B cell (primary cell): ENCODE measurements at regions not wholly inside any gene's neighbourhood (a gene's known extent, or its start where the extent isn't known, plus 50 kb on each side); places are given as distances from the start of the nearest gene placed in this dataset.

Experiments used
- ATAC-seq: fragments of 200-7000 bp; cut with Tn5 transposase; one replicate; pipeline ENCODE4 v1.10.0; 2021; ENCODE audit warnings: low read depth, mild to moderate bottlenecking, moderate number of reproducible peaks, moderate library complexity
- CTCF ChIA-PET: fragments of 350-600 bp; sonication (Branson Sonifier 250); formaldehyde crosslinking; loops from one replicate; lab custom pipeline; 2021; ENCODE audit warnings: antibody characterized with exemption, inconsistent platforms; lab: Charles Lee
- POLR2A ChIA-PET: fragments of 350-600 bp; sonication (Branson Sonifier 250); formaldehyde crosslinking; loops from one replicate; lab custom pipeline; 2021; ENCODE audit warnings: antibody characterized with exemption; lab: Charles Lee
- DNase-seq: peaks from one replicate; pipeline ENCODE4 v3.0.0; 2013
- H2AFZ ChIP-seq: 2 replicates; pipeline ENCODE4 v1.6.1; 2012; ENCODE audit warnings: mild to moderate bottlenecking, low read depth, low read length; ENCODE audit not compliant: insufficient read depth, poor library complexity, severe bottlenecking
- H3K27ac ChIP-seq, 2 donors: 1 replicate in 1 of 2; 2 replicates in 1 of 2; pipeline ENCODE4 v1.5.1; 2012 to 2013; ENCODE audit warnings: low read length in 2 of 2, mild to moderate bottlenecking in 2 of 2, moderate library complexity in 1 of 2
- H3K27me3 ChIP-seq, 4 experiments: fragments of 200-600 bp in 1 of 4; sonication (generic) in 1 of 4; replicated peaks in 1 of 4; 1 replicate in 2 of 4; 2 replicates in 2 of 4; pipeline versions ENCODE4 v1.6.1 to v1.7.0; 2013 to 2016; ENCODE audit warnings: low read length in 3 of 4, mild to moderate bottlenecking in 2 of 4, mixed read lengths in 1 of 4, moderate library complexity in 1 of 4; ENCODE audit not compliant: insufficient read depth in 4 of 4, control insufficient read depth in 3 of 4; ENCODE audit errors: control extremely low read depth in 1 of 4
- H3K36me3 ChIP-seq, 2 experiments: replicated peaks in 1 of 2; 1 replicate in 1 of 2; 2 replicates in 1 of 2; pipeline versions ENCODE4 v1.6.1 to v1.7.1; 2013; ENCODE audit warnings: low read length in 1 of 2; ENCODE audit not compliant: insufficient read depth in 2 of 2, control insufficient read depth in 1 of 2; ENCODE audit errors: control extremely low read depth in 1 of 2, extremely low read depth in 1 of 2
- H3K4me1 ChIP-seq, 2 donors: fragments of 200-600 bp in 1 of 2; sonication (generic) in 1 of 2; 1 replicate in 1 of 2; 2 replicates in 1 of 2; pipeline versions ENCODE4 v1.5.1 to v1.6.1; 2013 to 2017; ENCODE audit warnings: low read length in 2 of 2; ENCODE audit not compliant: control insufficient read depth in 2 of 2, insufficient read depth in 2 of 2
- H3K4me2 ChIP-seq: replicated peaks from 2 replicates; pipeline ENCODE3; 2012; ENCODE audit warnings: mild to moderate bottlenecking, low read depth, low read length; ENCODE audit not compliant: poor library complexity, severe bottlenecking
- H3K4me3 ChIP-seq, 5 experiments: fragments of 200-600 bp in 1 of 5; sonication (generic) in 1 of 5; 1 replicate in 3 of 5; 2 replicates in 2 of 5; pipeline versions ENCODE4 v1.5.1 to v1.7.0; 2011 to 2016; ENCODE audit warnings: low read length in 4 of 5, mild to moderate bottlenecking in 4 of 5, low read depth in 2 of 5, control low read depth in 1 of 5, moderate library complexity in 1 of 5; ENCODE audit not compliant: insufficient read depth in 1 of 5; ENCODE audit errors: control extremely low read depth in 1 of 5, extremely low read depth in 1 of 5
- H3K79me2 ChIP-seq: fragments of 200-600 bp; sonication (generic); one replicate; pipeline ENCODE4 v1.6.0; 2016; ENCODE audit warnings: low read length; ENCODE audit not compliant: control insufficient read depth, insufficient read depth
- H3K9ac ChIP-seq: fragments of 200-600 bp; sonication (generic); 2 replicates; pipeline ENCODE4 v1.6.1; 2017; ENCODE audit warnings: mild to moderate bottlenecking, low read length, moderate library complexity
- H3K9me3 ChIP-seq, 3 donors: one replicate each; pipeline versions ENCODE4 v1.6.1 to v1.7.1; 2013; ENCODE audit warnings: low read length in 2 of 3; ENCODE audit not compliant: control insufficient read depth in 2 of 3, insufficient read depth in 1 of 3; ENCODE audit errors: control extremely low read depth in 1 of 3
- H4K20me1 ChIP-seq: 2 replicates; pipeline ENCODE4 v1.6.0; 2012; ENCODE audit warnings: mild to moderate bottlenecking, low read length; ENCODE audit not compliant: insufficient read depth, control insufficient read depth, poor library complexity, severe bottlenecking
- H3K27ac Mint-ChIP-seq: one replicate; pipeline ENCODE4 v1.8.0; 2021; ENCODE audit warnings: mixed read lengths
- H3K27me3 Mint-ChIP-seq: one replicate; pipeline ENCODE4 v1.8.0; 2021; ENCODE audit warnings: mixed read lengths
- H3K4me1 Mint-ChIP-seq: one replicate; pipeline ENCODE4 v1.8.0; 2021; ENCODE audit warnings: mixed read lengths
- H3K4me3 Mint-ChIP-seq: one replicate; pipeline ENCODE4 v1.8.0; 2021; ENCODE audit warnings: mixed read lengths
- H3K9me3 Mint-ChIP-seq: one replicate; pipeline ENCODE4 v1.8.0; 2022; ENCODE audit warnings: mixed read lengths; ENCODE audit not compliant: insufficient read depth
- EZH2 ChIP-seq: IDR thresholded peaks from 2 replicates; pipeline ENCODE4 v1.6.1; 2012; ENCODE audit warnings: borderline replicate concordance, low read depth, mild to moderate bottlenecking, moderate library complexity, low read length; ENCODE audit not compliant: insufficient read depth, poor library complexity, severe bottlenecking
- WGBS: methylation state at CpG from one replicate; pipeline ENCODE4 v1.1.5; 2013; ENCODE audit warnings: missing lambda C conversion rate; ENCODE audit not compliant: insufficient coverage; 5-methylcytosine and 5-hydroxymethylcytosine counted together
- intact Hi-C: fragments of 100-400 bp; cut with micrococcal nuclease; formaldehyde crosslinking; loops from one replicate; pipeline ENCODE4 v1.10.0; 2022
- TF ChIP-seq, protein P1 (sequence below): fragments of 200-600 bp; IDR thresholded peaks from one replicate; pipeline ENCODE4 v1.8.0; 2022; ENCODE audit warnings: antibody characterized with exemption, mild to moderate bottlenecking

GRCh38 chr4:180422989-180423711 lies 1820.1 kb upstream of the TENM3 start:
- intact Hi-C loops = no loop called here
- H3K9me3 Mint-ChIP-seq = no peaks in the 10 kb centered on the region
- H3K27me3 Mint-ChIP-seq = no peaks in the 10 kb centered on the region
- Histone ChIP-seq H3K4me3 (no peak overlapping the region), H2AFZ (no peak overlapping the region), H3K4me2 (peak overlapping the region; percentile 28), H3K9ac (no peak overlapping the region), H3K9me3 (no peaks in the 10 kb centered on the region), H3K27ac (no peak overlapping the region), H3K36me3 (no peaks in the 10 kb centered on the region), H3K4me1 (peaks cover 10 to 18% of the 10 kb centered on the region in 2 donors), H4K20me1 (no peaks in the 10 kb centered on the region), H3K79me2 (no peaks in the 10 kb centered on the region), H3K27me3 (no peaks in the 10 kb centered on the region)
- WGBS = no CpG with 5 or more reads among the region's 5 CpGs
- DNase-seq (no peak), ATAC-seq (no peak)
- no peaks in the 10 kb centered on the region for H3K4me1 Mint-ChIP-seq
- POLR2A ChIA-PET = no interaction called here
- H3K4me3 Mint-ChIP-seq = no peak overlapping the region
- TF ChIP-seq, protein P1, sequence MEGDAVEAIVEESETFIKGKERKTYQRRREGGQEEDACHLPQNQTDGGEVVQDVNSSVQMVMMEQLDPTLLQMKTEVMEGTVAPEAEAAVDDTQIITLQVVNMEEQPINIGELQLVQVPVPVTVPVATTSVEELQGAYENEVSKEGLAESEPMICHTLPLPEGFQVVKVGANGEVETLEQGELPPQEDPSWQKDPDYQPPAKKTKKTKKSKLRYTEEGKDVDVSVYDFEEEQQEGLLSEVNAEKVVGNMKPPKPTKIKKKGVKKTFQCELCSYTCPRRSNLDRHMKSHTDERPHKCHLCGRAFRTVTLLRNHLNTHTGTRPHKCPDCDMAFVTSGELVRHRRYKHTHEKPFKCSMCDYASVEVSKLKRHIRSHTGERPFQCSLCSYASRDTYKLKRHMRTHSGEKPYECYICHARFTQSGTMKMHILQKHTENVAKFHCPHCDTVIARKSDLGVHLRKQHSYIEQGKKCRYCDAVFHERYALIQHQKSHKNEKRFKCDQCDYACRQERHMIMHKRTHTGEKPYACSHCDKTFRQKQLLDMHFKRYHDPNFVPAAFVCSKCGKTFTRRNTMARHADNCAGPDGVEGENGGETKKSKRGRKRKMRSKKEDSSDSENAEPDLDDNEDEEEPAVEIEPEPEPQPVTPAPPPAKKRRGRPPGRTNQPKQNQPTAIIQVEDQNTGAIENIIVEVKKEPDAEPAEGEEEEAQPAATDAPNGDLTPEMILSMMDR = no peak
- no peak for TF ChIP-seq EZH2
- no peak overlapping the region for H3K27ac Mint-ChIP-seq
- CTCF ChIA-PET = no interaction called here

- Histone ChIP-seq H3K79me2 (no peaks in the 10 kb centered on the region), H3K27ac (no peak overlapping the region), H2AFZ (no peak overlapping the region), H3K9ac (no peak overlapping the region), H3K4me1 (peaks cover 10 to 18% of the 10 kb centered on the region in 2 donors), H4K20me1 (no peaks in the 10 kb centered on the region), H3K4me2 (peak overlapping the region; percentile 28), H3K9me3 (no peaks in the 10 kb centered on the region), H3K4me3 (no peak overlapping the region), H3K27me3 (no peaks in the 10 kb centered on the region), H3K36me3 (no peaks in the 10 kb centered on the region)
- WGBS = 83% methylated on average over 2 of the region's 4 CpGs
- Mint-ChIP-seq H3K4me3 (no peak overlapping the region), H3K27ac (no peak overlapping the region), H3K27me3 (no peaks in the 10 kb centered on the region), H3K4me1 (no peaks in the 10 kb centered on the region), H3K9me3 (no peaks in the 10 kb centered on the region)
- ChIA-PET CTCF (no interaction called here), POLR2A (no interaction called here)
- ATAC-seq (no peak), DNase-seq (no peak)
- no peak for TF ChIP-seq EZH2
- TF ChIP-seq, protein P1 = no peak
- intact Hi-C loops = no loop called here
Measured at GRCh38 chr4:180423712-180424057, 1819.5 kb upstream of the TENM3 start.
